HEK293T (cell line): ENCODE measurements at regions not wholly inside any gene's neighbourhood (a gene's known extent, or its start where the extent isn't known, plus 50 kb on each side); places are given as distances from the start of the nearest gene placed in this dataset.

Source experiments
- ARNT ChIP-seq: fragments of 450-650 bp; IDR thresholded peaks from 2 replicates; pipeline ENCODE4 v1.6.1; 2017; ENCODE audit warnings: mild to moderate bottlenecking
- BHLHE40 ChIP-seq: fragments of 450-650 bp; IDR thresholded peaks from 2 replicates; pipeline ENCODE4 v1.6.1; 2016; ENCODE audit warnings: mild to moderate bottlenecking, moderate library complexity, borderline replicate concordance
- ELF4 ChIP-seq: fragments of 450-650 bp; IDR thresholded peaks from 2 replicates; pipeline ENCODE4 v1.6.1; 2017; ENCODE audit warnings: antibody characterized with exemption
- HDGF ChIP-seq: fragments of 450-650 bp; IDR thresholded peaks from 2 replicates; pipeline ENCODE4 v1.6.1; 2017; ENCODE audit warnings: antibody characterized with exemption, borderline replicate concordance
- LEF1 ChIP-seq: fragments of 450-650 bp; IDR thresholded peaks from 2 replicates; pipeline ENCODE4 v1.6.1; 2017; ENCODE audit warnings: mild to moderate bottlenecking, borderline replicate concordance
- PKNOX1 ChIP-seq: fragments of 450-650 bp; IDR thresholded peaks from 2 replicates; pipeline ENCODE4 v1.6.1; 2016
- SP1 ChIP-seq: fragments of 450-650 bp; IDR thresholded peaks from 2 replicates; pipeline ENCODE4 v1.6.1; 2017
- SUZ12 ChIP-seq: fragments of 450-650 bp; IDR thresholded peaks from 2 replicates; pipeline ENCODE4 v1.6.1; 2016; ENCODE audit warnings: mild to moderate bottlenecking
- TARDBP ChIP-seq: fragments of 450-650 bp; IDR thresholded peaks from 2 replicates; pipeline ENCODE4 v1.6.1; 2016

GRCh38 chr5:145449794-145450193 is 385.3 kb downstream of the PRELID2 start:
- TF ChIP-seq PKNOX1: no peak
- TF ChIP-seq BHLHE40: no peak
- TF ChIP-seq SP1: no peak
- TF ChIP-seq ELF4: no peak
- TF ChIP-seq HDGF: no peak
- TF ChIP-seq SUZ12: no peak
- TF ChIP-seq TARDBP: no peak
- no peak for TF ChIP-seq LEF1
- TF ChIP-seq ARNT: no peak
